ENCODE measurements at regions not wholly inside any gene's neighbourhood (a gene's known extent, or its start where the extent isn't known, plus 50 kb on each side); places are given as distances from the start of the nearest gene placed in this dataset.

- no peak overlapping the region for H3K4me3 Mint-ChIP-seq (ENCODE audit: unreplicated experiment)
- H3K27ac Mint-ChIP-seq (ENCODE audit: low read depth, unreplicated experiment) = no peak overlapping the region
- H3K9me3 Mint-ChIP-seq (ENCODE audit: unreplicated experiment) = no peaks in the 10 kb centered on the region
- no peak for TF ChIP-seq CTCF (IDR thresholded peaks at IDR 0.05; ENCODE audit: unreplicated experiment)
- intact Hi-C loops (cut with micrococcal nuclease) = no loop called here
- no peaks in the 10 kb centered on the region for H3K4me1 Mint-ChIP-seq (ENCODE audit: insufficient read depth, unreplicated experiment)
- no TSS peak for BruUV-seq (replicated peaks)
- no peak for DNase-seq (ENCODE audit: unreplicated experiment)
- ChIA-PET POLR2A (interaction anchor here (0.6 kb wide), 1 partner anchor 9 kb away, joined by 3 read pairs; no protein-coding TSS in a partner anchor), CTCF (no interaction called here)
- H3K27me3 Mint-ChIP-seq (ENCODE audit: insufficient read depth, unreplicated experiment) = no peaks in the 10 kb centered on the region
- no peaks in the 10 kb centered on the region for H3K36me3 Mint-ChIP-seq (ENCODE audit: insufficient read depth, unreplicated experiment)
These were observed 230.4 kb upstream of the TMEM72 start for GRCh38 chr10:44680764-44681163.

GRCh38 chr10:44682507-44682906, 228.6 kb upstream of the TMEM72 start:
- Mint-ChIP-seq H3K4me3 (ENCODE audit: unreplicated experiment) (no peak overlapping the region), H3K9me3 (ENCODE audit: unreplicated experiment) (no peaks in the 10 kb centered on the region), H3K27ac (ENCODE audit: low read depth, unreplicated experiment) (no peak overlapping the region), H3K4me1 (ENCODE audit: insufficient read depth, unreplicated experiment) (no peaks in the 10 kb centered on the region), H3K36me3 (ENCODE audit: insufficient read depth, unreplicated experiment) (no peaks in the 10 kb centered on the region), H3K27me3 (ENCODE audit: insufficient read depth, unreplicated experiment) (no peaks in the 10 kb centered on the region)
- ChIA-PET CTCF (no interaction called here), POLR2A (interaction anchor here (0.7 kb wide), 1 partner anchor 9 kb away, joined by 3 read pairs; no protein-coding TSS in a partner anchor)
- DNase-seq (ENCODE audit: unreplicated experiment) = no peak
- no TSS peak for BruUV-seq (replicated peaks)
- intact Hi-C loops (cut with micrococcal nuclease) = no loop called here
- no peak for TF ChIP-seq CTCF (IDR thresholded peaks at IDR 0.05; ENCODE audit: unreplicated experiment)

- Mint-ChIP-seq H3K27ac (ENCODE audit: low read depth, unreplicated experiment) (no peak overlapping the region), H3K27me3 (ENCODE audit: insufficient read depth, unreplicated experiment) (no peaks in the 10 kb centered on the region), H3K4me1 (ENCODE audit: insufficient read depth, unreplicated experiment) (no peaks in the 10 kb centered on the region), H3K36me3 (ENCODE audit: insufficient read depth, unreplicated experiment) (no peaks in the 10 kb centered on the region), H3K4me3 (ENCODE audit: unreplicated experiment) (no peak overlapping the region), H3K9me3 (ENCODE audit: unreplicated experiment) (no peaks in the 10 kb centered on the region)
- DNase-seq (ENCODE audit: unreplicated experiment) = no peak
- BruUV-seq (replicated peaks) = no TSS peak
- intact Hi-C loops (cut with micrococcal nuclease) = no loop called here
- POLR2A ChIA-PET = no interaction called here
- CTCF ChIA-PET = interaction anchor here (0.6 kb wide), 2 partner anchors 13 to 183 kb away, joined by 4 to 6 read pairs; no protein-coding TSS in a partner anchor
- no peak for TF ChIP-seq CTCF (IDR thresholded peaks at IDR 0.05; ENCODE audit: unreplicated experiment)
These were observed 226.5 kb upstream of the TMEM72 start for GRCh38 chr10:44684661-44685060.

GRCh38 chr10:44685220-44685619, 225.9 kb upstream of the TMEM72 start:
- H3K36me3 Mint-ChIP-seq (ENCODE audit: insufficient read depth, unreplicated experiment) = no peaks in the 10 kb centered on the region
- BruUV-seq (replicated peaks) = no TSS peak
- no peaks in the 10 kb centered on the region for H3K27me3 Mint-ChIP-seq (ENCODE audit: insufficient read depth, unreplicated experiment)
- no peaks in the 10 kb centered on the region for H3K9me3 Mint-ChIP-seq (ENCODE audit: unreplicated experiment)
- no peak overlapping the region for H3K27ac Mint-ChIP-seq (ENCODE audit: low read depth, unreplicated experiment)
- no peak for DNase-seq (ENCODE audit: unreplicated experiment)
- intact Hi-C loops (cut with micrococcal nuclease) = no loop called here
- H3K4me3 Mint-ChIP-seq (ENCODE audit: unreplicated experiment) = no peak overlapping the region
- POLR2A ChIA-PET = no interaction called here
- no peaks in the 10 kb centered on the region for H3K4me1 Mint-ChIP-seq (ENCODE audit: insufficient read depth, unreplicated experiment)
- TF ChIP-seq CTCF (IDR thresholded peaks at IDR 0.05; ENCODE audit: unreplicated experiment) = no peak
- CTCF ChIA-PET = no interaction called here

All from MCF 10A (cell line).